GM18520 (cell line): ENCODE measurements at regions not wholly inside any gene's neighbourhood (a gene's known extent, or its start where the extent isn't known, plus 50 kb on each side); places are given as distances from the start of the nearest gene placed in this dataset.
"Not testable (repeated sequence)": the region's sequence is repeated elsewhere in the genome, so short reads cannot be mapped to it uniquely, and the experiment has no call there.

Source experiments
- ATAC-seq: cut with Tn5 transposase; IDR thresholded peaks from one replicate; pipeline ENCODE4 v1.9.1; 2021; ENCODE audit not compliant: unreplicated experiment

DNA sequence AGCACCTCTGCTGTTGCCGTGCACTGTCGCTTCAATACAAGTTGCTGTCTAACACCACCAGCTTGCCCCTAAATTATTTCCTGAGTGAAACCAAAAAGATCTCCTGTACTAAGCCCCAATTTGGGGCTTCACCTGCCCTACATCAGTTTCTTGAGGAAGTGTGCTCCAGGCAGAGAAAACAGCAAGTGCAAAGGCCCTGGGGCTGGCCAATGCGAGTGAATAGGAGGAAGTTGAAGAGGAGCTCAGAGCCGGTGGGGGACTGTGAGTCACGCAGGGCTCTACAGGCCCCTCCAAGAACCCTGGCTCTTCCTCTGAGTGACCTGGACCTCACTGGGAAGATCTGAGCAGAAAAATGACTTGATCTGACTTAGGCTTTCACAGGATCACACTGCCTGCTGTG is 117.2 kb downstream of the IPO8 start:
- no peak for ATAC-seq

DNA sequence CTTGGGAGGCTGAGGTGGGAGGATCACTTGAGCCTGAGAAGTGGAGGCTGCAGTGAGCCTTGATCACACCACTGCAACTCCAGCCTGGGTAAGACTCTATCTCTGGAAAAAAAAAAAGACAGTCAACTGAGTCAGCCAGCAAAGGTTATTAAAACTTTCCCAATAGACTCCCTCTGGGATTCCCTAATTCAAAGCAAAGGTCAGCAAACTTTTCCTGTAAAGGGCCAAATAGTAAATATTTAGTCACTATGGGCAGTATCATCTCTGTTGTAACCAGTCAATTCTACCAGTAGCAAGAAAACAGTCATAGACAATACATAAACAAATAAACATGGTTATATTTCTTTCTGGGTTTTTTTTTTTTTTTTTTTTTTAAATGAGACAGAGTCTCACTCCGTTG is 122.5 kb downstream of the IPO8 start:
- ATAC-seq = no peak

DNA sequence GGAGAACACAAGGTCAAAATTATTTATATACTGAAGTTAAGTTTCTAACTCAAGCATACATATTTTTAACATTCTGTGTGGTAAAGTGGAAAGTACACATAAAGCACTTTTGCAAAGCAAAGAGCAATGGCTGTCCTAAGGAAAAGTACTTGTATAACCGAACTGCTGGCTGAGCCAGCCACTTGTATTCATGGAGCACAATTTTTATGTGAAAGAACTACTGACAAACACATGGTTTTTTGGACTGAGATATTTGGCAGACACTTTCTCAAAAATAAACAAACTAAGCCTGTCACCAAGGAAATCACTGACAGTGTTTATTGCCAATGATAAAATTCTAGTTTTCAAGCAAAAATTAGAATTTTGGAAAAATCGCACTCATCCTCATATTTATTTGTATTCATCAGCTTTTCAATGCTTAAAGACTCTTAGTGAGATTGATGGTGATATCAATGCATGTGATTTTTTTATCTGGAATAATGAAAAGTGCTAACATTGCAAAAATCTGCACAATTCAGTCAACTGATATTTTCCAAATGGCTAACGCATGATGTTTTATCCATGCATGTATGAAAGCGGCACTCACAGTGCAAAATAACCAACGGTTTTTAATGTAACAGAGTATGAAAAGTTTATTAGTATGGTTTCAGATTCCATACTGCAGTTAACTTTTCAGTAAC is 125.3 kb downstream of the IPO8 start:
- ATAC-seq = no peak

DNA sequence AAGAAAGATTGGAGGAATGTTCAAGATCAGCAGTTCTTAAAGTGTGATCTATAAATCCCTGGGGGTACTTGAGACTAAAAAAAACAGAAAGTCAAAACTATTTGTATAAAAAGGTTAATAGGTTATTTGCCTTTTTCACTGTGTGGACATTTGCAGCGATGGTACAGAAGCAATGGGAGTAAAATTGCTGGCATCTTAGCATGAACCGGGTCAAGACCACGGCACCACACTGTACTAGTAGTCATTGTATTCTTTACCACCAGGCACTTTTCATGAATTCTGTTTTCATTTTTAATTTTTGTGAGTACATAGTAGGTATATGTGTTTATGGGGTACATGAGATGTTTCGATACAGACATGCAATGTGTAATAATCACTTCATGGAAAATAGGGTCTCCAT is 126.2 kb downstream of the IPO8 start:
- ATAC-seq = no peak

DNA sequence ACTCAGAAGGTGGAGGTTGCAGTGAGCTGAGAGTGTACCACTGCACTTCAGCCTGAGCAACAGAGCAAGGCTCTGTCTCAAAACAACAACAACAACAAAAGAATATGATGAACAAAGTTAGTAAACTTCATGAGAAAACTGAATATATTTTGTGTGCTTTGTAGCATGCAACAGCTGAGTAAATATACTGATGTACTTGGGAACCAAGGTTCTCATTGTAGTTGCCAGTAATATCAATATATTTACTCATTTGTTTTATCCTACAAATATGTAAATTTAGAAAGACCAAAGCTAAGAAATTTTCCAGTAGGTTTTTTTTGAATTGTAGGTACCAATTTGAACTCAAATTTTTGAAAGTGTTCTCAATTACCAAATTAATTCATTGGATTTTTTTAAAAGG is 127.2 kb downstream of the IPO8 start:
- ATAC-seq = no peak

DNA sequence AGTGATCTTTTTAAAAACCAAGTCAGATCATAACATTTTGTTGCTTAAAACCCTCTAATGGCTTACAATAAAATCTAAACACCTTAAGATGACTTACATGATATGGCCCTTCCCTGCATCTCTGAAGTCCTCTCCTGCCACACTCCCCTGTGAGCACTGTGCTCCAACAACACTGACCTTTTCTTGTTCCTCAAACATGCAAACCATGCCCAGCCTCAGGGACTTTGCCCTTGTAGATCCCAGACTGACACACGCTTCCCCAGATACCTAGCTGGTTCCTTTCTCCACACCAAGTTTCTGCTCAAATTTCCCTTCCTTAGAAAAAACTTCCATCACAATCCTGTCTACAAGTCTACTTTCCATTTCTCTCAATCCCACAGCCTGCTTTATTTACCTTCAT is 128.6 kb downstream of the IPO8 start:
- no peak for ATAC-seq

DNA sequence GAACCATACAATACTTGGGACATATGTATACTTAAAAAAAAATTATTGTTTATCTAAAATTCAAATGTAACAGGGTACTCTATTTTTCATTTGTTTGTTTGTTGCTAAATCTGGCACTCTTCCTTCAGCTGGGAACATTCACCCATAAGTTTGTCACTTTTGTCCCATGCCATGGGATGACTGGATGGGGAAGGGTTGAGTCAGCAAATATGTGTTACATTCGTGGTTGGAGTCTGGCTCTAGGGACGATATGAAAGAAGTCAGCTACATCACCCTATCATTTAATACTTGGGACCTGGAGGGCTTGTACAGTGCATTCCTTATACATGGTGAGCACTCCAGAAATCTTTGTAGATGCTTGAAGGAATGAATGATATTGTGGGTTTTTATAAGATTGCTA is 131.3 kb downstream of the IPO8 start:
- no peak for ATAC-seq

DNA sequence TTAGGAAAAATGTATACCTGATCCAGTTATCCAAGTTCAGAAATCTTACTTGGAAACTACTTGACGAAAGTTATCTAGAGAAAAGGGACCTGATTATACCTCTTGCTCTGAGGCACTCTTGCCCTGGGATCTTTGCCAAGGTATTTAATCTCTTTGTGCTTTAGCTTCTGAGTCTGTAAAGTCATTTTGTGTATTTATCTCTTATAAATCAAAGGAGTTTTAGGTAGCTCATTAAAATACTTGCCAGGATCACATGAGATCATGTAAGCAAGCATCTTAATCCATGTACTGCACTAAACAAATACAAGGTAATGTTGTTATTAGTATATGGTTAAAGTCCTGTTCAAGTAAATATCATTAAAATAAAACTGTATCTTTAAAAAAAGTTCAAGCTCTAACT is 147.5 kb downstream of the IPO8 start:
- ATAC-seq = no peak

DNA sequence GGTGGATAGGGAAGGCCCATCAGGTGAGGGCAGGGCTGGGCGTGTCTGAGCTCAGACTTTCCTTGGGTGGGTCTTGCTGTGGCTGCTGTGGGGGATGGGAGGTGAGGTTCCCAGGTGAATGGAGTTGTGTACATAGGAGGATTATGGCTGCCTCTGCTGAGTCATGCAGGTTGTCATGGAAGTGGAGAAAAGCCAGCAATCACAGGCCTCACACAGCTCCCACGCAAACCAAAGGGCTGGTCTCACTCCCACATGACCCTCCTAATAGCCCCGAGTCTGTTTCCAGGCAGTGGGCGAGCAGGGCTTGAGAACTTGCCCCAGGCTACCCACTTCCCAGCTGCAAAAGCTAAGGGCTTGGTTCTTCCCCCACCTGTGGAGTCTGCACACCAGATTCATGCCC is 149.5 kb downstream of the IPO8 start:
- no peak for ATAC-seq

DNA sequence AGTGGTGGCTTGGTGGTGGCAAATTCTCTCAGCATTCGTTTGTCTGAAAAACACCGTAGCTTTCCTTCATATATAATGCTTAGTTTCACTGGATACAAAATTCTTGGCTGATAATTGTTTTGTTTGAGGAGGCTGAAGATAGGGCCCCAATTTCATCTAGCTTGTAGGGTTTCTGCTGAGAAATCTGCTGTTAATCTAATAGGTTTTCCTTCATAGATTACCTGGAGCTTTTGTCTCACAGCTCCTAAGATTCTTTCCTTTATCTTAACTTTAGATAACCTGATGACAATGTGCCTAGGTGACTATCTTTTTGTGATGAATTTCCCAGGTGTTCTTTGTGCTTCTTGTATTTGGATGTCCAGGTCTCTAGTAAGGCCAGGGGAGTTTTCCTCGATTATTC is 151.0 kb downstream of the IPO8 start:
- not testable (repeated sequence) for ATAC-seq

DNA sequence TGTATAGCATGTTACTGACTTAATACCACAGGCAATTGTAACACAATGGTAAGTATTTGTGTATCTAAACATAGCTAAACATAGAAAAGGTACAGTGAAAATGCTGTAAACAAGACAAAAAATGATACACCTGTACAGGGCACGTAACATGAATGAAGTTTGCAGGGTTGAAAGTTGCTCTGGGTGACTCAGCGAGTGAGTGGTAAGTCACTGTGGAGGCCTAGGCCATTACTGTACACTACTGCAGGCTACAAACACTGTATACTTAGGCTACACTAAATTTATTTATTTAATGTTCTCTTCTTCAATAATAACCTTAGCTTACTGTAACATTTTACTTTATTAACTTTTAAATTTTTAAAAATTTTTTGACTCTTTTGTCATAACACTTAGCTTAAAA is 158.4 kb downstream of the IPO8 start:
- ATAC-seq = no peak

DNA sequence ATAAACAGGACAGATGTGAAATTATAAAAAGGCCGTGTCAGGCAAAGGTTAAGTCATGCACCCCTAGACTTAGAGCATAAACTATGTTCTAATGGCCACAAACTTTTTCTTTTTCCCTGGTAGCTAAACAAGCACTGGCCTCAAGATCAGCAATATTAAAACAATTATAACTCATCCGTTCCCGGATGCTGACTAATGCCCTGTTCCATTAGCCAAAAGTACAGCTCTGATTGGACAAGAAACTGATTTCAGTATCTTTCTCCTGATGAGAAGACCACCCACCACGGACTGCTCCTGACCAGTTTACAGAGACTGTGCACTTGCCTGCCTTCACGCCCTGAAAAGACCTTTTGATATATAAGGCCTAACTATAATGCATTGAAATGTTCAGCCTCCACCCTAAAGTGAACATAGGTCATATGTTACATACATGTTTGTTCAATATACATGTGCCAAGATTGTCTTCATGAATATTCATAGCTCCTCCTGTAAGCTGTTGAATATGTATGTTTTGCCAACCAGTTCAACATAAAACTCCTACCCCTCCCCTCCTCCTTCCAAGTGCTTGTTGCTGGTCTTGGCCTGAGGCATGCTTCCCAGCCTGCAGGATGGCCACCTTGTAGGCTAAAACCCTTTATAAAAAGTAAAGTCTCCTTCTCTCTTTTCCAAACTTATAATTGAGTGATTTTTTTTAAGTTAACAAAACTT is 162.0 kb downstream of the IPO8 start:
- ATAC-seq = no peak

DNA sequence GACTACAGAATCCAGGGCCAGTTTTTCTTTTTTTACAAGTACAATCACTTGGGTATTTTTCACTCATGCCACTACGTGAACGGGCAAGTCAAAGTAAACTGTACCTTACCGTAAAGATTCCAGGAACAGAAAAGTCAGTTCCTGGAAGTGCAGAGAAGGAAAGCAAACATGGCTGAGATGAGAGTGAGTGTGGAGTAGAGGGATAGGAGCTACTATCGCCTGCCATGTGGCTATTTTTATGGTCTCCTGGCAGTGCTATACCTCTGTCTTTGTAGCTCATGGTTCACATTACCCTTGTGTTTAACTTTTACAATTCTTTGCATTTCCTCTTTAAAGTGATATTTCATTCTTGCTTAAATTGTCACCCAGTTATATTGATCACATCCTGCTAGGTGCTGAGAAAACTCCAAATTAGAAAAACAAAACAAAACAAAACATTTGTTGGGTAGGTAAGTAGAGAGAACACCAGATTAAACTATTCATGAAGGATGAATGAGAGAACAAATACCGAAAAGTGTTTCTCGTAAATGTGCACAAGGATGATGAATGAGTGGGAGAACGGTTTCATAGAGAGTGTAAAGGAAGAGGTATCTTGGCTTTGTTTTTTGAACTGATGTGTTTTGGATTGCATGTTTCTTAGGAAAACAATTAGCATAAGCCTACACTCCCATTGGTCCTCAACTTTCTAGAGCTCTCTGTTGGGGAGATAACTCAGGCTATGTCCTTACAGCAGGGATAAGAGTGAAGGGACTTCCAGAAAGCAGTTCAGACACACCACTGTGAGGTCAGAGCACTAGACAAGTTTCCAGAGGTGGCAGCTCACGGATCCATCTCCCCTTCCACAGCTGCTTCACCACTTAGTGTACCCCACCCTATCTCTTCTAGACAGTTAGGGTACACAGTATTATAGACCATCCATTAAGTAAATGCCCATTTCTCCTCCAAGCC is 163.7 kb downstream of the IPO8 start:
- ATAC-seq = no peak

DNA sequence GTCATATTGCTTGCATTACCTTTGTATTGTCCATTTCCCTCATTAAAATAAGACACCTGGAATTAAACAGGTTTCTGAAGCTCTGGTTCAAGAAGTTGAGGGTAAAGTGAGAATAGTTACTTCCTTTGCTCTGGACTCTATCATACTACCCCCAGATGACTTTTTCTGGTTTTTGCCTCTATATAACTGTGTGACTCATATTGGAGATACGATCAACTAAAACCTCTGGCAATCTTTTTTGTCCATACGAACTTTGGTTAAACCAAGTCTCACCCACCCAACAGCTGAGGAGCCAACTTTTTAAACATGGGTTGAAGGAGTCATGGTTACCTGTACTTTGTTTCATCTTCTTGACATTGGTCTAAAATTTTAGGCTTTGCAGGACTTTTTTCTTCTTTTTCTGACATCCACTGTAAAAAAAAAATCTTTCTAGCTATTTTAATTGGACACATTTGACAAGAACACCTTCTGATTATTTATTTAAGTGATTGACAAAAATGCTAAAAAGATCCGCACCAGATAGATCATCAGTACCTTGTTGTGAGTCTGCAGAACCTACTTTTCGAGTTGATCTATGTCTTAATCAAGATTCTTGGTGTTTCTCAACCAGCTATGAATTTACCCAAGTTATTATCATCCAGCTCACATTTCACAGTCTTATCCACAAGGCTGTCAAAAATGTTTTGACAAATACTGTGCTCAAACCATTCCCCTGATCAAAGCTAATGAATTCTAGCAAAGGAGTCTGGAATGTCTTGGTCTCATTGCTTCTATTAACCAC is 166.0 kb downstream of the IPO8 start:
- ATAC-seq = no peak

DNA sequence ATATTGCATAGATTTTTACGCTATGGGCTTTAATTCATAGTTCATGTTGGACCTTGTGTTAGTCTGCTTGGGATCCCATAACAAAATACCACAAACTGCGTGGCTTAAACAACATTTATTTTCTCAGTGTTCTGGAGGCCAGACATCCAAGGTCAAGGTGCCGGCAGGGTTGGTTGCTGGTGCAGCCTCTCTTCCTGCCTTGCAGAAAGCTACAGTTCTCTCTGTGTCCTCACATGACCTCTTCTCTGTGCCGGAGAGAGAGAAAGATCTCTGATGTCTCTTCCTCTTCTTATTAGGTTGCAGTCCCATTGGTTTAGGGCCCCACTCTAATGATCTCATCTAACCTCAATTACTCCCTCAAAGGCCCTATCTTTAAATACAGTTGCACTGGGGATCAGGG is 170.5 kb downstream of the IPO8 start:
- ATAC-seq = no peak

DNA sequence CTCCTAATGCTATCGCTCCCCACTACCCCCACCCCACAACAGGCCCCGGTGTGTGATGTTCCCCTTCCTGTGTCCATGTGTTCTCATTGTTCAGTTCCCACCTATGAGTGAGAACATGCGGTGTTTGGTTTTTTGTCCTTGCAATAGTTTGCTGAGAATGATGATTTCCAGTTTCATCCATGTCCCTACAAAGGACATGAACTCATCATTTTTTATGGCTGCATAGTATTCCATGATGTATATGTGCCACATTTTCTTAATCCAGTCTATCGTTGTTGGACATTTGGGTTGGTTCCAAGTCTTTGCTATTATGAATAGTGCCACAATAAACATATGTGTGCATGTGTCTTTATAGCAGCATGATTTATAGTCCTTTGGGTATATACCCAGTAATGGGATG is 175.4 kb downstream of the IPO8 start:
- not testable (repeated sequence) for ATAC-seq

DNA sequence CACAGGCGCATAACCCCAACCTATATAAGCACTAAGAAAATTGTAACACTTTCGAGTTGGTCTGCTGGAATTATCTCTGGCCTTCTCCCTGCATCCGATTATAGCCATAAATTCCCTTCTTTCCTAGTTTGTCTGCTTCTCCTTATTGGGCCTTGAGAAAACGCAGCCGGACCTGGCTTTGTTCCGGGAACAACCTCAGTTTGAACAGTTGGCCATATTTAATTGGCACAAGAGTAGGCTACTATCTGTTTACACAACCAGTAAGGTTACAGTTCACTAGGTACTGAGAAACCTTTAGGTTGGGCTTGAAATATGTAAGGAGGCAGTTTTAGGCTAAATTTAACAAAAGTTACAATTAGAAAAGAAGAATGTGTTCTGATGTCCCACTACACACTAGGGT is 176.1 kb downstream of the IPO8 start:
- no peak for ATAC-seq

DNA sequence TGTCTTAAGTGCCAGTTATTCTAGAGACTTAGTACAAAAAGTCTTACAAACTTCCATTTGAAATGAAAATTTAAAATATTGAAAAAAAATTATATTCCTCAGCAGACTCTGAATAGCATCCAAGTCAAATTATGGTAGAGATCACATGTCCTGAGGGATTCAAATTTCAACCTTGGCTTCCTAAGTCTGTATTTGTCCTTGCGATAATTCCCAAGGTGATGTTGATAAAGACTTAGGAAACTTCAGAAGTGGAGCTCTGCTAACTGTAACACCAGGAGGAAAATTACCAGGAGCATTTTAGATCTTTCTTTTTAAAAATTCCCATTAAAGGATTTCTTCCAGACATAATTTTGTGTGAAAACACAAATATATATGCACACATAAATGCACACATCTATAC is 178.3 kb downstream of the IPO8 start:
- no peak for ATAC-seq

DNA sequence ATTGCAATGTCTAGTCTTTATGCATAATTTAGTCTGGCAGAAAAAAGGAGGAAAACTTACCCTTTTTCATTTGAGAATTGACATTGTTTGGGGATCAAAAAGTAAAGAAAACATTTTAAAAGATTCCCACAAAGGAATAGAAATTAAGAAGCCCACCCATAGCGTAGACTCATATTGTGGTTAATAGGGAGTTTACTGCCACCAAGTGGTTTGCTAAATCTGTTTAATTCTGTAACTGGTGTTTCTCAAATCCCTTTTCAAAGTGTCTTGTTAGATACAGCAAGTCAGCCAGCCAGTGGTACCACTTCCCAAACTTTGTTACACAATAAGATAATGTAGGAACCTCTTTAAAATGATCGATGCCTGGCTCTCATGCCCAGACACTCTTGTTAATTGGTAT is 180.3 kb downstream of the IPO8 start:
- no peak for ATAC-seq

DNA sequence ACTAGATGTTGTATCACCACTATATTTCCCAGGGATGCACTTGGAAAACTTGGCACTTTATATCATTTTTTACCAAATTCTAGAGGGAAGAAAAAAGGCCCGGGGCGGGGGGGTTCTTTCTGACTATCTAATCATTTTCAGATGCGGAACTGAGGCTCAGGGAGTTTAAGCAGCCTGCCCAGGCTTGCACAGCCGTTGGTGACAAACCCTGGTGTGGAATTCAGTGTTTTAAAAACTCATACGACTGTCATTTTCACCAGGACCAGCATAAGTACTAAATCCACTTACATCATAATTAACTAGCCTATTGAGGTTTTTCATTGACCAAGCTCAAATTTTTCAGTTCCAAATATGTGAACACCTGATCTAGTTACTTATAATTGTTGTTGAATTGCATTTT is 181.0 kb downstream of the IPO8 start:
- no peak for ATAC-seq
